Activated CD4-positive, CD25-positive, alpha-beta regulatory T cell treated with anti-CD3 and anti-CD28 coated beads, Interleukin-2, amount 50 U/mL, for 72 hours (primary cell): ENCODE measurements at regions not wholly inside any gene's neighbourhood (a gene's known extent, or its start where the extent isn't known, plus 50 kb on each side); places are given as distances from the start of the nearest gene placed in this dataset.

ENCODE experiments used
- DNase-seq: peaks from one replicate; pipeline ENCODE4 v3.0.0; 2021

DNA sequence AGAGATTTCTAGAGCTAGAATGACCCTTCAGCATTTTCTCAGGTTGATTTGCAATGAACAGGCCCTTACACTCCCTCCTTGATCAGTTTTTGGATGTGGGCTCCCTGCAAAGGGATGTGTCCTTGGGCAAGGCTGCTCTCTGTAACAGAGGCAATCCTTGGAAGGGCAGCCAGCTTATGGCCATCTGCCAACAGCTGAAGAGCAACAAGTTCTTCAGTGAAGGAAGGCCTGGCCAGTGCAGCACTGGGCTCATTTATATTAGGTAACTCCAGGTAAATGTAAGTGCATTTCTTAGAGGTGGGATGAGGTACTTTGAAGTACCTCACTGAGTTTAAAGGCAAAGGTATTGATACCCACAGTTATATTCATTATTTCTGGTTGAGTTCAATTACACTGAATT lies 114.3 kb upstream of the KCNJ16 start:
- DNase-seq = no peak

DNA sequence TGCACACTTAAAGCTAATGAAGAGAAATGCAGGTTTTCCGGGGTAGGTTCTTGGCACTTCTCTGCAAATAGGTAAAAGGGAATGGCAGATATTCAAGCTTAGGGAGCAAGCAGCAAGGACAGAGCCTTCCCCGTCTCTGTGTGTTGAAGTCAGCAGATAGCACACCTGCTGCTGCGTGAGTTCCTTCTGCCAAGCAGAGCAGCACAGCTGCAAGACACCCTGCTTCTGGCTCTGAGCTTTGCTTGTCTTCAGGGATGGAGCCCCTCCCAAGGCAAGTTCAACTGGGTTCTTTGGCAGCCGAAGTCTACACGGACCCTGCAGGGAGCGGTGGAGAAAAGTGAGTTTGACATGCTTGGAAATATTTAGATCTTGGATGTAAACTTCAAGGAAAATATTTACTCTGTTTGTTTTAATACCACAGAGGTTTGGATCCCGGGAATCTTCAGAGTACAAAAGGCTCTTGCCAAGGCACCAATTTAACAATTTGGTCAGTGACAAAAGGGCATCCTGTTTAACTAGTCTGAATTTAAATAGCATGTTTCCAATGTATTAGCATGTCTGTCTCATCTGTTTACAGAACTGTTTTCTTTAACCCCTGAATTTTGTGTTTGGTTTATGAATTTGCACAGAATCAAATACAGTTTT lies 113.4 kb upstream of the KCNJ16 start:
- no peak for DNase-seq

DNA sequence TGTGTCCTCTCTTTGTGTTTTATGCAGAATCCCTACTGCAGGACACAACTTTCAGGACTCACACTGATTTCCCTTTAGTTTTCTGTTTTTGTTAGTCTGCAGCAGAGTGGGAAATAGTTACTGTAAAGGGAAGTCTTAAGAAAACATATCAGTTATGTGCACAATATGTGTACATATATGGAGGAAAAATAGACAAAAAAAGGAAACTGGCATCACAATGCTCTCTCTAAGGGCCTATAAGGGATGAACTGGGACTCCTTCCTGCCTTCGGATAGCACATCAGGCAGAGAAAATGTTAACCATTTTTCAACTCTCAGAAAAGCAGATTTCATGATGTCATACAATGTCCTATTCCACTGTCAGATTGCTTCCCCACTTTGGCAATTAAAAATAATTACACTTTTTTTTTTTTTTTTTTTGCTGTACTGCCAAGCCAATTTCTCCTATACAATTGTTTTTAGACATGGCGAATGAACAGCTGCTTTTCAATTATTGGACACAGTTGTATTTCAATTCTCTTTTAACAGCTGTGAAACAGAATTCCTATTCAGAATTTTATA lies 112.5 kb upstream of the KCNJ16 start:
- no peak for DNase-seq

DNA sequence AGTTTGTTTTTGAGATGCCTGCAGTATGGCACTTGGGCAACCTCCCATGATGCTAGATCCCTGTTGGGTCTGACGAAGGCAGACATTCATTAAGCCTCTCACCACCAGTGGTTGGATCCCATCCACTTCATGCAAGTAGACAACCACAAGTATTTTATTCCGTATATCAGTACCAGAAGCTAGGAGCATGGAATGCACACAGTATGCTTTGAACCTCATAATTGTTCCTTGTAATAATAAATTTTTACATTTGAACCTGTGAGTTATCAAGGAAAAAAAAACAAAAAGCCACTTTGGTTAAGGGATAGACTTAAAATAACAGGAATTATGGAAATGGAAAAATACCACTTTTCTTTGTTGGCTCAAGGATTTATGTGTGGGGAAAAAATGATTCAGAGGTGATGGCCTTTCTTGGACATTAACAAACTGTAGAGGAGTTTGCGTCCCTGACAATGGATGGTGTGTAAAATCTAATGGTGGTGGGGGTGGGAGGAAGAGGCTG lies 107.1 kb upstream of the KCNJ16 start:
- DNase-seq = no peak

DNA sequence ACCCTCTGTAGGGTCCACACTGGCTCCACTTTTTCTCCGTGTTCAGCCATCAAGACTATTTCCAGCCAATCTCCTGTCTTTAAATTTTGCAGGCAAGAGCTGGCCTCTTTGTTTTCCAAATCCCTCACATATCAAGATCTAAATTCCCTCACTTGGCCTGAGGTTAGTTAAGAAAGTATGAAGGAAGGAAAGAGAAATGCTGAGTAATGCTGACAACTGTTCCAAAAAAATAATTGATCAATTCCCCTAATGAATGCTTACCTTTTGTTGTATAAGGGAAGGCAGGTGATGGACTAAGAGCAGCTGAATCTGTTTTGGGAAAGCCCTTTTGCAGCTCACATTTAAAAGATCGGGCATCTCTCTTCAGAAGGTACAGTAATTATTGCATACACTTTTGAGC lies 105.1 kb upstream of the KCNJ16 start:
- DNase-seq = no peak

DNA sequence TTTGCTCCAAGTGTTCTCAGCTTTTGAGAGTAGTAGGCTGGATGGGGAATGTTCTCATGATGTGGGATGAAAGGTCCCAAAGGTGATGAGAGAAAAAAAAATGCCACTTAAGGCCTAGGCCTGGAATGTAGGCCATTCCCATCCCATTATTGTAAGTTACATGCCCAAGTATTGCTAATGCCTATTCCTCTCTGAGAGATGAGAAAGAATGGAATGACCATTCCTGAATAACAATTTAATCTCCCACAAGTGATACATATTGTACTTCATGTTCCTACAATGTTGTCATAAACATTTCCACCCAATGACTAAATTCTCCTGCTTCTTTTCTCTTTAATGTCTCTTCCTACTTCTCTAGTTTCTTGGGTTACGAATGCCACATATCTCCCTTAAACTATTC lies 102.8 kb upstream of the KCNJ16 start:
- no peak for DNase-seq

DNA sequence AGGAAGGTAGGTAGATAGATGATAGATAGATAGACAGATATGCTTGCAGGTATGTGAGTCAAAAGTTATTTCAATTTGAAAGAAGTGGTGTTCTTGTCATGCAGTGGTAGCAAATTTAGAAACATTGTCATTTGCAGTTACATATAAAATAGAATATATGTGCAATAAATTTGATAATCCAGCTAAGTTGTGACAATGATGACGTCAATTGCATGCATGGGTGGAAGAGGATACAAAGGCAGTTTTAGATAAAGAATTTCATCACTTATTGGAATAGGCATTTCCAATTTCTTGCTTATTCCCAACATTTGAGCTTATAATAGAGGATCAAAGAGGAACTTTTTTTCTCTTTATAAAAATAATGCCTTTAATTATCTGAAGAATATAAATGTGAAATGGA lies 99.2 kb upstream of the KCNJ16 start:
- DNase-seq = no peak

DNA sequence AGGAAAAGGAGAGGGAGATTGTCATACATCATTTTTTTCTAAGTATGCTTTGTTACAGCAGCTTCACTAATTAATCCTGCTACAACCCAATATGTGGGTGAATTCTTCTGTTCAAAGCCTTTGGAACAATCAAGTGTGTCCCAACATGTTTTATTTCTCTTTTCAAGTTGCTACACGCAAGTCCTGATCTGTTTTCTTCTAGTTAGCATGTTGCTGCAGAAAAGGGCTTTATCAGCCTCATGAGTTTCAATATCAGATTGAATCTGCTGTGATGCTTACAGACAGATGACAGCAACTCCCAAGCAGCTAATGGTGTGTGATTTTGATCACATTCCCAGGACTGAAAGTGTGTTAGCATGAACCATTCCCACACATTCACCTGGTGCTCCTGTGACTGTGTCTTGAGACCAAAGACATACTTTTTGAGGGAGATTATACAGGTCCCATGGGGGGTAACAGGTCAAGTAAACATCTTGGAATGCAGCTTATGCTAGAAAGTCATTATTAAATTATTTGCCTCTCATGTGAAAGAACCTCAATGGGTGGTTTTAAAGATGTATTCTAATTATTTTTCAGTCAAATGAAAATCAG lies 96.9 kb upstream of the KCNJ16 start:
- no peak for DNase-seq

DNA sequence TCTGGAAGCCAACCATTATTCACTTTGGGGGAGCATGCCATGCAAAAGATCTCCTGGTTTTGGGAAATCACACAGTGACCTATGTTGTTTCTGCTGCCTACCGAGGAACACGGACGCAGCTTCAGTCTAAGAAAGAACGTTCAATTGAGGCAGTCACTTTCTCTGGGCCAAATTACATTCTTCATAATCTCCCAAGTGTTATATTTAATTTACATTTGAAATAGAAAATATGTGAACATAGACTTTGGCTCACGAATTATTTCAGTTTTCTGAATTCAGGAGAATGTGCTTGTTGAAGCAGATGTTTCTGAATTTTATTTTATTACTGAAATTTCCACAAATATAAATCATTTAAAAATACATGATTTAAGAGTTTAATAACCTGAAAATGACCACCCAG lies 93.6 kb upstream of the KCNJ16 start:
- DNase-seq = no peak

DNA sequence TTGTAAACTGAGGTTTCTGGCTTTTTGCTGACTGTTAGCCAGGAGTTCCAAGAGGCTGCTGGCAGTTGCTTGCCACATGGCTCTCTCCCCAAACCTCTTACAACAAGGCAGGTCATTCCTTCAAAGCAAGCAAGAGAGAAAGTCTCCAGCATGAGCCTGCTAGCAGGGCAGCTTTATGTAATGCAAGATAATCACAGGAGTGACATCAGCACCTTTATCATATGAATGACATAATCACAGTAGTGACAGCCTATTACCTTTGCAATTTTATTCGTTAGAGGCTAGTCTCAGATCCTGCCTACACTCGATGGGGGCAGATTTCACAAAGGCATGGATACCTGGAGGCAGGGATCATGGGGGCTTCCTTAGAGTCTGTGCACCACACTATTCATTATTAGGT lies 79.5 kb upstream of the KCNJ16 start:
- no peak for DNase-seq

DNA sequence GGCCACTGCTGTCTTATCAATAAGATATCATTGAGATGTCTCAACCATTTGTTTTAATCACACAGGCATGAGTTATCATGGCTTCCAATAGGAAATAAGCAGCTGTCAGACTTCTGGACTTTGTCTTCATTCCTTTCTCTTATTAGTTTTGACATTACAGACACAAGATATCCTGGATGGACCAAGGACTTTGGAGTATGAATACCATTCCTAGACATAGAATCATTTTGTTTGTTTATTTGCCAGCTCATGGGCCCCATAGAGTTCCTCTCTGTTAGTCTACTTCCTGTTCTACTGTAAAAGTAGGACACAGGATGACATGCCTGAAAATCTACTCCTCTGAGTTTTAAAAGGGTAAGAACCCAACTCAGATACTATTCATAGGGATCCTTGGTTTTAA lies 77.7 kb upstream of the KCNJ16 start:
- DNase-seq = no peak

DNA sequence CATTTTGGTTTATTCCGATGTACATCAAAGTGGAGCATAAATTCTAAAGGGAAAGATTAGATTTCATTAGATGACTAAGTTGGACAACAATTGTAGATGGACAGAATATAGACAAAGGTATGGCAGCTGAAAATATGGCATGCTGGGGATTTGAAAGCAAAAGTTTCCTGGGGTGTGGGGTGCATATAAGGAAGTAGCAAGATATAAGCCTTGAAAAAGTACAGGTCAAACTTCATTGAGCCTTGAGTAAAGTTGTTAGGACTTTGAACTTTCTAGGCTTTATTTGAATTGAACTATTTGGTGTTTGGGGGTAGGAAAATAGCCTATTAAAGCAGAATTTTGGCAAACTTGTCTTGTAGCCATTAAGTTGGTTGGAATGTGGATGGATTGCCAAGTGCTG lies 75.8 kb upstream of the KCNJ16 start:
- DNase-seq = no peak

DNA sequence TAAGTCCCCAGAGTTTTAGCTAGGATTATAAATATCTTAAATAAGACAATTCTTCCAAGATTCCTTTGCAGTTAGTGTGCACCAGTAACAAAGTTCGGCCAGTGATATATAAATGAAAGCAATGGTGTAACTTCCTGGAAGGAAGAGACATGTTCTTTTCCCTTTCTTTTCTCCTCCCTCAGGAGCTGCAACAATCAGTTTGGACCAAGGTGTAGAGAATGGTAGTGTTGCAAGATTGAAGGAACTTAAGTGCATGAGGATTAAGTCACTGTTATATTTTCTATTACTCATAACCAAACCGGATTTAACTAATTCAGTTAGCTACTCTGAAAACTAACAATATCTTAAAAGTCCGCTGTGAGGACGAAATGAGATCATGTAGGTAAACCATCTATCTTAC lies 68.9 kb upstream of the KCNJ16 start:
- DNase-seq = no peak

DNA sequence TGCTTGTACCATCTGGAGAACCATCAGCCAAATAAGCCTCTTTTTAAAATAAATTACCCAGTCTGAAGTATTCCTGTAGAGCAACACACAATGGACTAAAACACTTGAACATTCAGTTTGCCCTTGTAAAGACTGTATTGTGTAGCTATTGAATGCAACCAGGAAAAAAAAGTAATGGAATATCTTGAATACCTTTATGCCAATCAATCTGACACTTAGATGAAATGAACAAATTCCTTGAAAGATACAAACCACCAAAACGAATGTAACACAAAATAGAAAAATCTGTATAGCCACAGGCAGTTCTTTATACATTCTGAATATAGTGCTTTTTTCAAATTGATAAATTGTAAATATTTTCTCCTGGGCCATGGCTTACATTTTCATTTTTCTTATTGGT lies 63.3 kb upstream of the KCNJ16 start:
- DNase-seq = no peak

DNA sequence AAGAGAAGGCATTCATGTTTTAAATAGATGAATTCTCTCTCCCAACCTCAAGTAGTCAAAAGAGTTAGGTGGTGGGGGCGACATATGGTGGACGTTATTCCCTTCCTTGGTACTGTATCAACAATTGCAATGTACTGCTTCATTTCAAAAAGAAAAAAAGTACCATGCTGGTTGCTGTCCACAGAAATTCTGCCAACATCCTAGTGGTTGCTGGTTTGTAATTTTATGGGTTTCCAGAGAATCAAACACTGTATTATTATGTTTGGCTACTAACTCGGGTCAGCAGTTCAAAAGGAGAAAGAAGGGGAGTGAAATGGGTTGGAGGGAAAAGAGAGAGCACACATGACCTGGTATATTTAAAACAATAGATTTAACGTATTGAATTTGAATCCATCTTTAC lies 61.1 kb upstream of the KCNJ16 start:
- no peak for DNase-seq

DNA sequence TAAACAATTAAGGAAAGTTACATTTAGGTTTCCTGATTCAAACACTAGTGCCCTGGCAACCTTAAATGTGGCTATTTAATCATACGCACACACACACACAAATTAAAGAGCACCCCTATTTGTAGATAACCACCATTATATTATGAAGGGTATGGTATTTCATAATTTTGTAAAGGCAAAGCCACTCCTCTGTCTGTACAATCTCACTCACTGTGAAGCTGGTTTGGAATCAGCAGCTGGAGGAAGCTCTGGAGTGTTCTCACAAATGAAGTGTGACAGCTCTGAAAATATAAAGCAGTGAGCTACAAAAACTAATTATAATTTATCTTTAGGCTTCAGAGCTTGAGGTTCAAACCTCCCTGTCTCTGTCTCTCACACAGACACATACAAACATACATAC lies 57.9 kb upstream of the KCNJ16 start:
- DNase-seq = no peak

DNA sequence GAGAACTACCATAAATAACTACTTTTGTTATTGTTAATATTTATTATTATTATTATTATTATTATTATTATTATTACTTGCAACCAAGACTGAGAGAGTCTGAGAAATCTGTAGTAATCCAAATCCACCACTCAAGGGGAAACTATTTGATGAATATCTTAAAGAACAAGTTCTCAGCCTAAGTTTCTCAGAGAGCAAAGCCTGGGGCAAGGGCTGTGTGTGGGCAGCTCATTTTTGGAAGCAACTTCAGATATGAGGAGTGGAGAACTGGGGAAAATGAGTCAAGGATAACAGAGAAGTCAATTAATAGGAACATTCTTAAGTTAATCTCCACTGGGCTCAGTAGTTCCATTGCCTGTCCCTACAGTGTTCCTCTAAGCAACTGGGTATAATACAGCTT lies 57.1 kb upstream of the KCNJ16 start:
- no peak for DNase-seq

DNA sequence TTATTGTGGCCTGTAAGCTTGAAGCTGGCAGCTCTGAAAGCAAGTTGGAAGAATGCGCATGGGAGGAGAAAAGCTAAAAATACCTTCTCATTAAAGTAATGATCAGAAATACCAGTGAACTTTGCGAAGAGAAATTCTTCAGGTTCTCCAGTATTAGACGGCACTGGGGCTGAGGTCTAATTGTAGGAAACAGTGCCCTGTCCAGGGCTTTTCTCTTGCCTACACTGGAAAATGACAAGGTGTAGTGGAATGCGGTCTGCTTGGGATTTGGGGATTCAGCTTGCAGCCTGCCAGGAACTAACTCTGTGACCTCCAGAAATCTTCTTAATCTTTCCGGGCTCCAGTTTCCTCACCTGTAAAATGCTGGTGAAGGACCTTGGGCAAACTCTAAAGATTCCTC lies 53.3 kb upstream of the KCNJ16 start:
- no peak for DNase-seq

DNA sequence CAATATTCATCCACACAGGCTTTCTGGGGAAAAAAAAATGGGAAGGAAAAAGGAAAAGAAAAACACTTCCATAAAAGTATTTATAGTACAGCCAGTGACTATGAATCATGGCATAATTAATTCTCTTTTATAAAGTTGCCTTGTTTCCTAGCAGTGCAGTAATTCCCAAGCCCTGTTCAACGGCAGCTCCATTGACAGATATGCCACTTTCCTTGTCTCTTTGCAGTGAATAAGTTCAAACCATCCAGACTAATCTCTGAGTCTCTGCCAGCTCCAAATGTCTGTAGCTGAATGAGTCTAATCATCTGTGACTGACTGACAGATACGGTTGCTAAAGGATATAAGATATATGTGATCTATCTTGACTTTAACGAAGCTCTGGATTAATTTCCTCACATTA lies 52.9 kb upstream of the KCNJ16 start:
- no peak for DNase-seq

DNA sequence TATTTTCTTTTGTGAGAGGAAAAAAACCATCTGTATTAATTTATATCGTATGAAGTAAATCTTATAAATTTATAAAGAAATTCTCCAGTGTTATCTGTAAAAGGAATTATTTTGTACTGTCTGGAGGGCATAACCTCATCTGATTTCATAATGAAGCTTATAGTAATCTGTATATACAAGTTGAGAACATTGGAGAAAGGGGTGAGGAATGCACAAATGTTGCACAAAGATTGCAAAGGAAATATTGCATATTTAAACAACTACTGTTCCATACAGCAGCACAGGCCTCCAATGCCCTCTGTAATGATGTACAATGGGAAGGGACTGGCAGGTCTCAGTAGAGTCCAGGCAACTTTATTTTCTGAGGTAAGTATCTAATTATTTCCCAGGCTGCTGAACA lies 50.8 kb upstream of the KCNJ16 start:
- DNase-seq = no peak
